ENCODE measurements at regions not wholly inside any gene's neighbourhood (a gene's known extent, or its start where the extent isn't known, plus 50 kb on each side); places are given as distances from the start of the nearest gene placed in this dataset.

DNA sequence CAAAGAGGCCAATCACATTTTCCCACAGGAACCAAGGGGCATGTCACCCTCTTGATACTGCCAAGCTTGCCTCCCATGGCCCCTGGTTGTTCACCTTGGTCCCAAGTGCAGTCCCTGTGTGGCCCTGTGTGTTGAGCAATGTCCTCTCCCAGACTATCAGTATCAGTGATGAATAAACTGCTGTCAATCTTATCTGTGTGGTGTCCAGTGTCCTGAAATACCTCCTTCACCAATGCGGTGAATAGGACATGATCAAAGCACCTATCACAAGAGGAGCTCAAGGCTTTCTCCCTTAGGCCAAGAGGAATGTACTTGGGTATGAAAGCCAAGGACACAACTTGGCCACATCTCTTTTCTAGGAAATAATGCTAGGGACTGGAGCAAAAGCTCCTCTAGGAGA is 68.2 kb downstream of the MAIP1 start:
- Histone ChIP-seq H2AFZ (replicated peaks) (no peak overlapping the region), H3K27ac (no peak overlapping the region), H3K9ac (no peak overlapping the region), H3K36me3 (no peaks in the 10 kb centered on the region), H3K9me3 (ENCODE audit: low read depth) (no peaks in the 10 kb centered on the region), H3K4me2 (no peak overlapping the region), H3K27me3 (no peaks in the 10 kb centered on the region), H3K4me3 (no peak overlapping the region), H3K79me2 (ENCODE audit: low read depth) (no peaks in the 10 kb centered on the region), H3K4me1 (no peaks in the 10 kb centered on the region), H4K20me1 (ENCODE audit: low read depth) (no peaks in the 10 kb centered on the region), H3F3A (ENCODE audit: low read depth) (no peaks in the 10 kb centered on the region)
- H3K4me1 Mint-ChIP-seq = no peaks in the 10 kb centered on the region
- H3K9me3 Mint-ChIP-seq = peaks cover 7% of the 10 kb centered on the region
- no peak overlapping the region for H3K27ac Mint-ChIP-seq
- H3K4me3 Mint-ChIP-seq = no peak overlapping the region
- TF ChIP-seq, protein P1, sequence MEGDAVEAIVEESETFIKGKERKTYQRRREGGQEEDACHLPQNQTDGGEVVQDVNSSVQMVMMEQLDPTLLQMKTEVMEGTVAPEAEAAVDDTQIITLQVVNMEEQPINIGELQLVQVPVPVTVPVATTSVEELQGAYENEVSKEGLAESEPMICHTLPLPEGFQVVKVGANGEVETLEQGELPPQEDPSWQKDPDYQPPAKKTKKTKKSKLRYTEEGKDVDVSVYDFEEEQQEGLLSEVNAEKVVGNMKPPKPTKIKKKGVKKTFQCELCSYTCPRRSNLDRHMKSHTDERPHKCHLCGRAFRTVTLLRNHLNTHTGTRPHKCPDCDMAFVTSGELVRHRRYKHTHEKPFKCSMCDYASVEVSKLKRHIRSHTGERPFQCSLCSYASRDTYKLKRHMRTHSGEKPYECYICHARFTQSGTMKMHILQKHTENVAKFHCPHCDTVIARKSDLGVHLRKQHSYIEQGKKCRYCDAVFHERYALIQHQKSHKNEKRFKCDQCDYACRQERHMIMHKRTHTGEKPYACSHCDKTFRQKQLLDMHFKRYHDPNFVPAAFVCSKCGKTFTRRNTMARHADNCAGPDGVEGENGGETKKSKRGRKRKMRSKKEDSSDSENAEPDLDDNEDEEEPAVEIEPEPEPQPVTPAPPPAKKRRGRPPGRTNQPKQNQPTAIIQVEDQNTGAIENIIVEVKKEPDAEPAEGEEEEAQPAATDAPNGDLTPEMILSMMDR (IDR thresholded peaks at IDR 0.05) = no peak
- TF ChIP-seq EZH2 (IDR thresholded peaks at IDR 0.05) = no peak
- TF ChIP-seq EZH2phosphoT487 (IDR thresholded peaks at IDR 0.05) = no peak
- H3K27me3 Mint-ChIP-seq (ENCODE audit: insufficient read depth, low read depth) = peaks cover 4% of the 10 kb centered on the region
- no peak for DNase-seq (ENCODE audit: low spot score)
- H3K36me3 Mint-ChIP-seq = no peaks in the 10 kb centered on the region

DNA sequence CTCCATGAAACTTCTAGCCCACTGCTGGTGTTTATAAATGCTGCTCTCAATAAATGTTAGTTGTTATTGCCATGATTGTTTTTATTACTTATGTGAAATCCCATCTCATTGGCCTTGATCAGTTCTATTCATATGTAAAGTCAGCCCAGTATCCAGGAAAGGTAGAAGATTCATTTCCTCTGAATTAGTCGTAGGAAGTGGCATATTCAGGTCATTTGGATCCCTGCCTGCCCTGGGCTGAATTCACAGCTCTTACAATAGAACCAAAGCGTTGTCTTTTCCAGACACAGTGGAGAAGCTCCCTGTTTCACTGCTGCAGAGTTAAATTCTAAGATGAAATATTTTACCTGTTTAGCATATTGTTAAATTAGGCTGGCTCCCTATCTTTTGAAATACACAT is 70.3 kb downstream of the MAIP1 start:
- H3K27ac ChIP-seq = no peak overlapping the region
- H3K79me2 ChIP-seq (ENCODE audit: low read depth) = no peaks in the 10 kb centered on the region
- H3K4me3 Mint-ChIP-seq = no peak overlapping the region
- no peak overlapping the region for H3K9ac ChIP-seq
- H3K4me1 ChIP-seq = no peaks in the 10 kb centered on the region
- no peaks in the 10 kb centered on the region for H3K27me3 ChIP-seq
- H3K4me1 Mint-ChIP-seq = no peaks in the 10 kb centered on the region
- no peaks in the 10 kb centered on the region for H3K36me3 ChIP-seq
- H3K4me2 ChIP-seq = no peak overlapping the region
- H3K4me3 ChIP-seq = no peak overlapping the region
- no peaks in the 10 kb centered on the region for H3K9me3 ChIP-seq (ENCODE audit: low read depth)
- H3F3A ChIP-seq (ENCODE audit: low read depth) = no peaks in the 10 kb centered on the region
- H2AFZ ChIP-seq (replicated peaks) = no peak overlapping the region
- H3K27me3 Mint-ChIP-seq (ENCODE audit: insufficient read depth, low read depth) = peaks cover 4% of the 10 kb centered on the region
- TF ChIP-seq EZH2 (IDR thresholded peaks at IDR 0.05) = no peak
- no peaks in the 10 kb centered on the region for H4K20me1 ChIP-seq (ENCODE audit: low read depth)
- H3K27ac Mint-ChIP-seq = no peak overlapping the region
- no peaks in the 10 kb centered on the region for H3K36me3 Mint-ChIP-seq
- H3K9me3 Mint-ChIP-seq = peaks cover 5% of the 10 kb centered on the region
- DNase-seq (ENCODE audit: low spot score) = no peak

DNA sequence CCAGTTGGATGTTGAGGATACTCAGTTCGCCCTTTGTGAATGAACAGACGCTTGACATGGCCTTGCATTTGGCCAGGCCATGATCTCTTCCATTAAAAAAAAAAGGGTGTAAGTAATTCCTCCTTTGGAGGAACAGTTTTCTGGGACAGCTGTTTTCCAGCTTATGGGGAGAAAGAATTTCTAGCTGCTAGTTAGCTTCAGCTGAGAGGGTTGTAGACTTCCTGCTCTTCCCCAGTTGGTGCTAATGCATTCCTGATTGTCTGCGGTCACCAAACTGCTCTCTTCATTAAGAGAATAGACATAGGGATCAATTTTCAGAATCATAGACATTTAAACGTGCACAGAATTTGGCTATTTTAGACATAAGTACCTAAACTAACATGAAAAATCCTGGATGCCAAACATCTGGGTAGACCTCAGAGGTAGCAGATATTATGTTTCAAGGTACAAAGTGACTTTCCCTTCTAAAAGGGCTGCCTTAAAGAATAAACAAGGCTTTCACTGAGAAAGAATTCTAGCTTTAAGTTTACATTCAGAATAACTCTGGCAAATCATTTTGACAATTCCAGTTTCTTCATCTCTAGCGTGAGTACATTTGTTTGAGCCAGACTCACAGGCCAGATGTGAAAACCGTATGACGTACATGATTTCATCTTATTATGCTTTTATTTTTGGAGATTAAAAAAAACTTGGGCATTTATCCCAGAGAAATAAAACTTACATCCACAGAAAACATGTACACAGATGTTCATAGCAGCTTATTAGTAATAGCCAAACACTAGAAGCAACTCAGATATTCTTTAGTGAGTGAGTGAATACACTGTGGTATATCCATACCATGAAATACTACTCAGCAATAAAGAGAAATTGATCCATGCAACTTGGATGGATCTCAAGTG is 71.2 kb downstream of the MAIP1 start:
- no peak overlapping the region for H3K4me3 Mint-ChIP-seq
- H3K4me3 ChIP-seq = no peak overlapping the region
- no peaks in the 10 kb centered on the region for H3K9me3 ChIP-seq (ENCODE audit: low read depth)
- TF ChIP-seq, protein P1 (IDR thresholded peaks at IDR 0.05) = no peak
- no peak for TF ChIP-seq EZH2 (IDR thresholded peaks at IDR 0.05)
- TF ChIP-seq EZH2phosphoT487 (IDR thresholded peaks at IDR 0.05) = no peak
- no peaks in the 10 kb centered on the region for H3K27me3 Mint-ChIP-seq (ENCODE audit: insufficient read depth, low read depth)
- H3K36me3 Mint-ChIP-seq = no peaks in the 10 kb centered on the region
- H3K27me3 ChIP-seq = no peaks in the 10 kb centered on the region
- H3K9me3 Mint-ChIP-seq = peaks cover 4% of the 10 kb centered on the region
- no peak overlapping the region for H2AFZ ChIP-seq (replicated peaks)
- H4K20me1 ChIP-seq (ENCODE audit: low read depth) = no peaks in the 10 kb centered on the region
- no peak overlapping the region for H3K27ac Mint-ChIP-seq
- no peak overlapping the region for H3K4me2 ChIP-seq
- no peaks in the 10 kb centered on the region for H3K79me2 ChIP-seq (ENCODE audit: low read depth)
- H3K27ac ChIP-seq = no peak overlapping the region
- H3K9ac ChIP-seq = no peak overlapping the region
- no peak for DNase-seq (ENCODE audit: low spot score)
- H3K4me1 Mint-ChIP-seq = no peaks in the 10 kb centered on the region
- H3K36me3 ChIP-seq = no peaks in the 10 kb centered on the region
- H3F3A ChIP-seq (ENCODE audit: low read depth) = no peaks in the 10 kb centered on the region
- no peaks in the 10 kb centered on the region for H3K4me1 ChIP-seq

DNA sequence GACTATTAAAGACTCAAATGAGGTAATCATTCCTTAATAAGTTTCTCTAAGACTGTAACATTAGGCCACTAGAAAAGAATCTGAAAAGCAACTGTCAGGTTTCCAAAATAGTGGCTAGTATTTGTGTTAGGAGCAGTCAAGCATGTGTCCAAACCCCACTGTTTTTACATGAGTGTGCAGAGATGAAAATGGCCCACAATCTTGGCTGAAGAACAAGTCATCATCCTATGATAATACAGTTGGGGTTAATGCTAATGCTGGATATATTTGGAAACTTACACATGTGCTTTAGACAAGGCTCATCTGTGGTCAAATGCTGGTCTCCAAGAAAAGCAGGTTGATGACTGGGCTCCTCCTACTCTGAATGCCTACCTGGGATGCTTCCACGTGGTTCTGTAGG is 73.6 kb downstream of the MAIP1 start:
- H3K4me1 ChIP-seq = no peaks in the 10 kb centered on the region
- no peaks in the 10 kb centered on the region for H3K36me3 ChIP-seq
- no peak overlapping the region for H2AFZ ChIP-seq (replicated peaks)
- peaks cover 4% of the 10 kb centered on the region for H3K9me3 Mint-ChIP-seq
- no peak overlapping the region for H3K27ac ChIP-seq
- no peak overlapping the region for H3K9ac ChIP-seq
- H3K27me3 ChIP-seq = no peaks in the 10 kb centered on the region
- no peaks in the 10 kb centered on the region for H3F3A ChIP-seq (ENCODE audit: low read depth)
- H3K4me3 ChIP-seq = no peak overlapping the region
- no peak overlapping the region for H3K4me3 Mint-ChIP-seq
- no peaks in the 10 kb centered on the region for H3K79me2 ChIP-seq (ENCODE audit: low read depth)
- H3K27ac Mint-ChIP-seq = no peak overlapping the region
- no peak overlapping the region for H3K4me2 ChIP-seq
- DNase-seq (ENCODE audit: low spot score) = no peak
- H3K36me3 Mint-ChIP-seq = no peaks in the 10 kb centered on the region
- no peaks in the 10 kb centered on the region for H4K20me1 ChIP-seq (ENCODE audit: low read depth)
- no peaks in the 10 kb centered on the region for H3K27me3 Mint-ChIP-seq (ENCODE audit: insufficient read depth, low read depth)
- no peaks in the 10 kb centered on the region for H3K9me3 ChIP-seq (ENCODE audit: low read depth)
- TF ChIP-seq, protein P1 (IDR thresholded peaks at IDR 0.05) = no peak
- TF ChIP-seq EZH2phosphoT487 (IDR thresholded peaks at IDR 0.05) = no peak
- TF ChIP-seq EZH2 (IDR thresholded peaks at IDR 0.05) = no peak
- no peaks in the 10 kb centered on the region for H3K4me1 Mint-ChIP-seq
